ENCODE measurements at regions not wholly inside any gene's neighbourhood (a gene's known extent, or its start where the extent isn't known, plus 50 kb on each side); places are given as distances from the start of the nearest gene placed in this dataset.
"Not testable (repeated sequence)": the region's sequence is repeated elsewhere in the genome, so short reads cannot be mapped to it uniquely, and the experiment has no call there.

- Histone ChIP-seq H3K4me1 (no peaks in the 10 kb centered on the region), H3K4me3 (ENCODE audit: low read depth, low read length) (no peak overlapping the region), H3K27ac (no peak overlapping the region), H3K79me2 (no peaks in the 10 kb centered on the region), H3K4me2 (ENCODE audit: low read length) (no peak overlapping the region), H3K36me3 (ENCODE audit: control insufficient read depth, insufficient read depth, low read length) (no peaks in the 10 kb centered on the region), H3K9me3 (ENCODE audit: control insufficient read depth, low read length) (no peaks in the 10 kb centered on the region), H3K27me3 (ENCODE audit: control insufficient read depth, insufficient read depth, low read length) (no peaks in the 10 kb centered on the region), H2AFZ (no peak overlapping the region), H3K9ac (no peak overlapping the region)
- no peak for TF ChIP-seq CTCF (IDR thresholded peaks at IDR 0.05)
These were observed 117.5 kb upstream of the BASP1 start for GRCh38 chr5:17099946-17100345.

GRCh38 chr5:17103461-17103860 lies 114.0 kb upstream of the BASP1 start:
- H3K27me3 ChIP-seq (ENCODE audit: control insufficient read depth, insufficient read depth, low read length): no peaks in the 10 kb centered on the region
- H3K36me3 ChIP-seq (ENCODE audit: control insufficient read depth, insufficient read depth, low read length): no peaks in the 10 kb centered on the region
- H3K4me1 ChIP-seq: no peaks in the 10 kb centered on the region
- H3K79me2 ChIP-seq: no peaks in the 10 kb centered on the region
- no peak overlapping the region for H2AFZ ChIP-seq
- H3K4me3 ChIP-seq (ENCODE audit: low read depth, low read length): no peak overlapping the region
- no peak overlapping the region for H3K9ac ChIP-seq
- H3K27ac ChIP-seq: no peak overlapping the region
- H3K9me3 ChIP-seq (ENCODE audit: control insufficient read depth, low read length): no peaks in the 10 kb centered on the region
- no peak overlapping the region for H3K4me2 ChIP-seq (ENCODE audit: low read length)
- no peak for TF ChIP-seq CTCF (IDR thresholded peaks at IDR 0.05)

- no peak overlapping the region for H2AFZ ChIP-seq
- no peak overlapping the region for H3K27ac ChIP-seq
These were observed 111.5 kb upstream of the BASP1 start for GRCh38 chr5:17105744-17106418.

GRCh38 chr5:17106521-17106920 lies 110.9 kb upstream of the BASP1 start:
- Histone ChIP-seq H3K27ac (no peak overlapping the region), H3K79me2 (no peaks in the 10 kb centered on the region), H3K4me2 (ENCODE audit: low read length) (no peak overlapping the region), H3K27me3 (ENCODE audit: control insufficient read depth, insufficient read depth, low read length) (no peaks in the 10 kb centered on the region), H3K9me3 (ENCODE audit: control insufficient read depth, low read length) (no peaks in the 10 kb centered on the region), H3K4me1 (no peaks in the 10 kb centered on the region), H2AFZ (no peak overlapping the region), H3K9ac (no peak overlapping the region), H3K4me3 (ENCODE audit: low read depth, low read length) (no peak overlapping the region), H3K36me3 (ENCODE audit: control insufficient read depth, insufficient read depth, low read length) (no peaks in the 10 kb centered on the region)
- no peak for TF ChIP-seq CTCF (IDR thresholded peaks at IDR 0.05)

More at GRCh38 chr5:17105744-17106418, 111.5 kb upstream of the BASP1 start:
- H3K79me2 ChIP-seq: no peaks in the 10 kb centered on the region
- no peak overlapping the region for H3K9ac ChIP-seq
- H3K4me2 ChIP-seq (ENCODE audit: low read length): no peak overlapping the region
- no peak for TF ChIP-seq CTCF (IDR thresholded peaks at IDR 0.05)
- no peaks in the 10 kb centered on the region for H3K9me3 ChIP-seq (ENCODE audit: control insufficient read depth, low read length)
- no peaks in the 10 kb centered on the region for H3K27me3 ChIP-seq (ENCODE audit: control insufficient read depth, insufficient read depth, low read length)
- no peak overlapping the region for H3K4me3 ChIP-seq (ENCODE audit: low read depth, low read length)
- H3K36me3 ChIP-seq (ENCODE audit: control insufficient read depth, insufficient read depth, low read length): no peaks in the 10 kb centered on the region
- no peaks in the 10 kb centered on the region for H3K4me1 ChIP-seq

- H3K4me1 ChIP-seq; H3K9me3 ChIP-seq (ENCODE audit: control insufficient read depth, low read length); H3K36me3 ChIP-seq (ENCODE audit: control insufficient read depth, insufficient read depth, low read length); H3K79me2 ChIP-seq; H3K4me2 ChIP-seq (ENCODE audit: low read length); H3K27ac ChIP-seq; H3K4me3 ChIP-seq (ENCODE audit: low read depth, low read length); H3K9ac ChIP-seq; H3K27me3 ChIP-seq (ENCODE audit: control insufficient read depth, insufficient read depth, low read length): not testable (repeated sequence)
- H2AFZ ChIP-seq: peak overlapping the region; percentile 31
These were observed 105.2 kb upstream of the BASP1 start for GRCh38 chr5:17112091-17112716.

Measured in parathyroid adenoma (tissue), 2 donors.